HUES6 (cell line): ENCODE measurements at regions not wholly inside any gene's neighbourhood (a gene's known extent, or its start where the extent isn't known, plus 50 kb on each side); places are given as distances from the start of the nearest gene placed in this dataset.
A peak's percentile ranks its signal among the peaks of the same experiment; 100 is the strongest.

ENCODE experiments used
- H3K27ac ChIP-seq: 2 replicates; pipeline ENCODE4 v1.7.0; 2013; ENCODE audit warnings: low read depth, mild to moderate bottlenecking, low read length, inconsistent platforms
- H3K27me3 ChIP-seq: 2 replicates; pipeline ENCODE4 v1.6.1; 2013; ENCODE audit warnings: low read length; ENCODE audit not compliant: control insufficient read depth, insufficient read depth
- H3K36me3 ChIP-seq: 2 replicates; pipeline ENCODE4 v1.6.1; 2013; ENCODE audit warnings: low read length; ENCODE audit not compliant: control insufficient read depth, insufficient read depth
- H3K4me1 ChIP-seq: 2 replicates; pipeline ENCODE4 v1.6.1; 2013; ENCODE audit warnings: low read length; ENCODE audit not compliant: control insufficient read depth, insufficient read depth
- H3K4me3 ChIP-seq: 2 replicates; pipeline ENCODE4 v1.5.1; 2013; ENCODE audit warnings: low read depth, low read length
- H3K9ac ChIP-seq: one replicate; pipeline ENCODE4 v1.6.1; 2013; ENCODE audit warnings: mild to moderate bottlenecking, low read length
- H3K9me3 ChIP-seq: 2 replicates; pipeline ENCODE4 v1.6.1; 2013; ENCODE audit warnings: low read depth, low read length; ENCODE audit not compliant: control insufficient read depth, insufficient read depth

DNA sequence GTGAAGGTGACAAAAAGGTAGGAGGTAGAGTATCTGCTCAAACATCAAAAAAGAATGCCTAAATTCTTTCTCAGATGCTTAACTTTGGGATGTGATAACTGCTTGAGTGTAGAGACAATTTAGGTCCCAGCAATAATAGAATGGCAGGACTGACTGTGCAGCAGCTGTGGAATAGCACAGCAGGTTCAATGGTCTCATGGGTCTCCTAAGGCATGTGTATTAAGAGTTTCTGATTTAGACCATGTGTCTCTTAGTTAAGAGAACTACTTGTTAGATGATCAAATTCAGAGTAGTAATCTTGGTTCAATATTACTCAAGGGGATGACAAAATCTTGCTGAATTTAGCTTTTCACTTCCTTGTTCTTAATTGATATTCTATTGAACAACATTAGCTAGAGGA lies 72.0 kb downstream of the ALX1 start:
- Histone ChIP-seq H3K9ac (no peak overlapping the region), H3K27me3 (no peaks in the 10 kb centered on the region), H3K36me3 (no peaks in the 10 kb centered on the region), H3K9me3 (no peaks in the 10 kb centered on the region), H3K27ac (no peak overlapping the region), H3K4me1 (peaks cover 8% of the 10 kb centered on the region; the same call in 1 of the 2 replicates), H3K4me3 (no peak overlapping the region)

DNA sequence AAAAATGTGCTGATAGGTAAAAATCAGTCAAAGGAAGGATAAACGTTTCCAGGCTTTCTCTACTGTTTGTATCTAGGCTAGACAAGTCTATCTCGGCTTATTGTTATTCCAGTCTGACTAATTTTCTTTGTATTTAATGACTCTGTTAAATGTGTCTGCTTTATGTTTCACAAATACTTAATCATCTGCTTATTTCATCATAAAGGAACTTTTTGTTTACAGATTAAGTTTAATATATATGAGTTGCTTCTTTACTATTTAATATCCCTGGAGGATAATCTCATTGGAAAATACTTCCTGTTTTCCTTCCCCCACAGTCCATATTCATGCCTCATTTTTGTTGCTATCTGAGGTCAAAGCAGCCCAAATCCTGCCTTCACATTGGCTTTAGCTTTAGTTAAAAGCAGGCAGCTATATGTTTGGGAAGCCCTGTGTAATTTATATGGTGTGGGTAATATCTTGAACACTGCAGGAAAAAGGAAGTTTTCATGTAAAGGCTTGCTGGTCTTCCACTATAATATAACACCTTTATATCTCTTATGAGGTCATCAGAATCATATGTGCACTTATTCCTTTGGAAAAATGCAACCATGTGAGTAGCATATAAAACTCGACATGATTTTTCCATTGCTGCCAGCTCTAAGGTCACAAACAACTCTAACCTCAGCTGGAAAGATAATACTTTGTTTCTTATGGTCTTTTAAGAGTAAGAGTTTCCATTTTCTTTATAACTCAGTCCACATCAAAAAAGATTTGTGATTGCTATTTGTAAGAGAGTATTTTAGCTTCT lies 76.8 kb downstream of the ALX1 start:
- Histone ChIP-seq H3K27ac (peak overlapping the region; percentile 14; the same call in 1 of the 2 replicates), H3K4me3 (no peak overlapping the region), H3K9me3 (no peaks in the 10 kb centered on the region), H3K4me1 (peaks cover 9% of the 10 kb centered on the region; the same call in 1 of the 2 replicates), H3K27me3 (no peaks in the 10 kb centered on the region), H3K36me3 (no peaks in the 10 kb centered on the region), H3K9ac (no peak overlapping the region)

DNA sequence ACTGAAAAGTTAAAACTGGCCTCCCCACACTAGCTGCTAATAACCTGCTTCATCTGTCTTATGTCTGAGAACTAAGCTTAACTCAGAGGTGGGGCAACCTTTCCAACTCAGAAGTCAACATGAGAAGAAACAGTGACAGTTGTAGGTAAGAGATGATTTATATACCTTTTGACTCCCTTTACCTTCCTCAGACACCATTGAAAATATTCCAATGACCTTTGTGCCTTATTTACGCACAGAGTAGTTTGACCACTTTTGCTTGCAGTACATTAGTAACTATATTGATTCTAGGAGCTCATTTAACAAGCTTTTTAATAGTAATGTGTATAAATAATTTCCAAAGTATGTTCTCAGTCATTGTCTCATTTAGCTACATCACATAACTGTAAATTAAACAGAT lies 77.6 kb downstream of the ALX1 start:
- Histone ChIP-seq H3K27me3 (no peaks in the 10 kb centered on the region), H3K4me1 (peaks cover 9% of the 10 kb centered on the region; the same call in 1 of the 2 replicates), H3K4me3 (no peak overlapping the region), H3K27ac (no peak overlapping the region), H3K9me3 (no peaks in the 10 kb centered on the region), H3K9ac (no peak overlapping the region), H3K36me3 (no peaks in the 10 kb centered on the region)

DNA sequence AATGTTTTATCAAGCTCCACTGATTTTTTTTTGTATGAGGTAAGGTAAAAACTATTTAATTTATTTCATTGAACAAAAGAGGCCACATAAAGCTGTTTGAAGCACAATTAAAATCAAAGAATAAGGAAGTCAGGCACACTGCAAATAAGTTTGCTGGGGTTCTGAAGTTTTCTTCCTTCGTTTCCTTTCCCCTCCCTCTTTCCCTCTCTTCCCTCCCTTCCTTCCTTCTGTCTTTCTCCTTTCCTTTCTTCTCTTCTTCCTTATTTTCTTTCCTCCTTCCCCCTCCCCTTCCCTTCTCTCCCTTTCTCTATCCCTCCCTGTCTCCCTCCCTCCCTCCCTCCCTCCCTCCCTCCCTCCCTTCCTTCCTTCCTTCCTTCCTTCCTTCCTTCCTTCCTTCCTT lies 78.7 kb downstream of the ALX1 start:
- H3K9ac ChIP-seq = no peak overlapping the region
- no peak overlapping the region for H3K27ac ChIP-seq
- peaks cover 9% of the 10 kb centered on the region; the same call in 1 of the 2 replicates for H3K4me1 ChIP-seq
- H3K4me3 ChIP-seq = no peak overlapping the region
- H3K36me3 ChIP-seq = no peaks in the 10 kb centered on the region
- no peaks in the 10 kb centered on the region for H3K27me3 ChIP-seq
- no peaks in the 10 kb centered on the region for H3K9me3 ChIP-seq

DNA sequence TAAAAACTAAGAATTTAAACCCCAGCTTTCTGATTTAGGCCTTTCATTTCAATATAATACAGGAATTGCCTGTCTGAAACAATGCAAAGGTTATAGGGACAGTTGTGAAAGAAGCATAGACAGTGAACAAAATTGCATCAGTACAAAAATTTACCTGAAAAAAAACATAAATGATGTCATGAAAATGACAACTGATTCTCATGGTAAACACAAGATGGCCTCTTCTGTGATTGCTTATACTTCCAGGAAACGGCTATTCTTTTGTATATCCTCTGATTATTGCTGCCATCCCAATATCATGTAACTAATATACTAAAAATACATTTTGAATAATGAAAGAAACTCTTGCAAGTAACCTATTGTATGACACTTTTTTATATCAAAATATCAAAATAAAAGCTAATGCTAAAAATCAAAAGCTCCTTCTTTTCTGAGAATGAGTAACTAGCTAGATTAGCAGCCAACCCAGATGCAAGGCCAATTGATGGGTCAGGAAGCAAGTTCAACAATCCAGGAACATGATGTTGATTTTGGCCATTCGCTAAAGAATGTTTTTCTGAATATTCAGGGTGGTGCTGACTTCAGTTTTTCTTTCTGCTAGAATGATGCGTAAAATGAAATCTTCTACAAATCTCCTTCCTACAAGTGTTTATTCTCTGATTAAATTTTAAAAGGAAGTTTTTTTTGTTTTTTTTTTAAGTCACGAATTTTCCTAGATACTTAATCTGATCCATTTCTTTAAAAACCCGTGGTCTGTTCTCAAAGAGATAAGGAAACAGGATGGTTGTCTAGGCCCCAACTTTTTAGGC lies 83.6 kb downstream of the ALX1 start:
- H3K27ac ChIP-seq = no peak overlapping the region
- H3K4me1 ChIP-seq = no peaks in the 10 kb centered on the region
- no peaks in the 10 kb centered on the region for H3K36me3 ChIP-seq
- no peak overlapping the region for H3K4me3 ChIP-seq
- H3K9me3 ChIP-seq = no peaks in the 10 kb centered on the region
- no peak overlapping the region for H3K9ac ChIP-seq
- no peaks in the 10 kb centered on the region for H3K27me3 ChIP-seq

DNA sequence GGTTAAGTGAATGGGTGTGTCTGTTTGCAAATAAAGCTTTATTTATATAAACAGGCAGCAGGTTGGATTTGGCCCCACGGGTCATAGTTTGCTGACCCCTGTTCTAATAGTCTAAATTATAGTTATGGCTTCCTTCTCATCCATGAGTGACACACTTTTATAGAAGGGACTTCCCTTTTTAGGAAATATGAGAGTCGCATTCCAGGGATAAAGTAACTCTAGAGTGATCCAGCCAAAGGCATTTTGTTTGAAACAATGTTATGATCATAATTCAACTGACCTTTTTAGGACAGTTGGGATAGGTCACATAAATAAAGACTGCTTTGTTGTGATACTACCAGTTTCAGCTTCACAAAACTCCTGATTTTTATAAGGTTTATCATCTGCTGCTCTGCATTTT lies 87.9 kb downstream of the ALX1 start:
- Histone ChIP-seq H3K27me3 (no peaks in the 10 kb centered on the region), H3K27ac (no peak overlapping the region), H3K9ac (no peak overlapping the region), H3K36me3 (no peaks in the 10 kb centered on the region), H3K4me3 (no peak overlapping the region), H3K4me1 (no peaks in the 10 kb centered on the region), H3K9me3 (no peaks in the 10 kb centered on the region)

DNA sequence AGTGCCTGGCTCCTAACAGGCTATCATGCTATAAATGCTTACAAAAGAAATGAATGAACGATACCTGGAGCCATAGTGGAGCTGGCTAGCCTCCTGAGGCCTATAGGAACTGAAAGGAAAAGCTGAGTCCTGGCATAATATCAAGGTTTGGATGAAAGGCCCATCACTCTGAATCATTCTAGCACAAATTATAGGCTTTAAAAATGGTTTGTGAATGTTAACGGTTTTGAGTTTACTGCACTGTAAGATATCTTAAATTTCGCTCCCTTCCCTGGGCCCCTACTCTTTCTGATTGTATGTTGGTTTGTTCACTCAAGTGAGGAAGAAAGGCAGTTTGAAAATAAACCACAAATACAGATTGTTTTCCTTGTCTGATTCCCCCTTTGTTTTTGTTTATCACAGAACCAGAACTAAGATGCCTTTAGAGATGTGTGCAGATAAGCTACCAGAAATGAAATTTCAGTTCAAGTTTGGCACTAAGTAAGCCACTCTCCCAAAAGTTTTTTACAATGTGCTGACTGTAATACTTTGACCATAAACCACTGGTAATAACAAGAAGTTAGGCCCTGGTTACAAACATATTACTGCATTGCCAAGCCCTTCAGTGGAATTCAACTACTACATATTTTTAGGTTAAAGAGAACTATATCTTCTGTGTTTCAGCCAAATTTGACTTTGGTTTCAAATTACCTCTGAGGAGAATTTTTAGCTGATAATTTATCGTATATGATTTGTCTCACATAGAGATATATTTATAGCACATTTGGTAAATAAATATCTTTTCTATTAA lies 89.5 kb downstream of the ALX1 start:
- no peaks in the 10 kb centered on the region for H3K9me3 ChIP-seq
- no peak overlapping the region for H3K9ac ChIP-seq
- no peak overlapping the region for H3K4me3 ChIP-seq
- no peaks in the 10 kb centered on the region for H3K4me1 ChIP-seq
- H3K27ac ChIP-seq = no peak overlapping the region
- H3K36me3 ChIP-seq = no peaks in the 10 kb centered on the region
- no peaks in the 10 kb centered on the region for H3K27me3 ChIP-seq

DNA sequence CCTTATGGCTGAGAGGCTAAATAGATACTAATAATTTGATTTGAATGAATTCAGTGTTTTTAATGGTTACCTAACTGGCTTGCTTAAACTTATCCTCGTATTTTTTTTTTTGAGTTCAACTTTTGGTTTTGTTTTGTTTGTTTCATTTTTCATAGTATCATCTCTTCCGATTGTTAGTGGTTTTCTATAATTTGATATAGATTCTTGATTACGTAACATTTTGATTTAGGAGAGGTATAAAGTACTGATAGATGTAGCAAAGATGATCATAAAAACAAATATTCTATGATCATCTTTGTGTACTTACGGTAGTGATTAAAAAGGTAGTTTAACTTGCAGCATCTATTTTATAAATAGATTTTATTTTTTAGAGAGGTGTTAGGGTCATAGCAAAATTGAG lies 93.0 kb downstream of the ALX1 start:
- H3K4me3 ChIP-seq = no peak overlapping the region
- H3K27ac ChIP-seq = no peak overlapping the region
- no peaks in the 10 kb centered on the region for H3K9me3 ChIP-seq
- H3K4me1 ChIP-seq = no peaks in the 10 kb centered on the region
- no peaks in the 10 kb centered on the region for H3K36me3 ChIP-seq
- H3K9ac ChIP-seq = no peak overlapping the region
- no peaks in the 10 kb centered on the region for H3K27me3 ChIP-seq

DNA sequence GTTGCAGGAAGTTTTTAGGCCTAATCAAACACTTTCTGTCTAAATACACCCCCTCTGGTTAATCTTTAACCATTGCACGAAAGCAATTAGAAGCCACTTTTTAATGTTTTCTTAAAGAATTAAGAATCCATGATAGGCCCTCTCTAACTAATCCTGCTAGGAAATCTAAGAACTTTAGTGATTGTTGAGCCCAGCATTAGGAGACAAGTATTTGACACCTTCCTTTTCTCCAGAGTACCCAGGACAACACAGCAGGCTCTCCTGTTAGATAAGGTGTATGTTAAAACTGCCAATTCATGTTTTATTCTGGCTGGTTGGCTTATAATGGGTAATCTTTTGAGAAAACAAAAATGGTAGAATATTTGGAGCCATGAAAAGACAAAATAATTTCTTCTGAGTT lies 95.0 kb downstream of the ALX1 start:
- no peaks in the 10 kb centered on the region for H3K9me3 ChIP-seq
- H3K27me3 ChIP-seq = no peaks in the 10 kb centered on the region
- no peak overlapping the region for H3K4me3 ChIP-seq
- no peaks in the 10 kb centered on the region for H3K4me1 ChIP-seq
- no peak overlapping the region for H3K27ac ChIP-seq
- H3K36me3 ChIP-seq = no peaks in the 10 kb centered on the region
- no peak overlapping the region for H3K9ac ChIP-seq

DNA sequence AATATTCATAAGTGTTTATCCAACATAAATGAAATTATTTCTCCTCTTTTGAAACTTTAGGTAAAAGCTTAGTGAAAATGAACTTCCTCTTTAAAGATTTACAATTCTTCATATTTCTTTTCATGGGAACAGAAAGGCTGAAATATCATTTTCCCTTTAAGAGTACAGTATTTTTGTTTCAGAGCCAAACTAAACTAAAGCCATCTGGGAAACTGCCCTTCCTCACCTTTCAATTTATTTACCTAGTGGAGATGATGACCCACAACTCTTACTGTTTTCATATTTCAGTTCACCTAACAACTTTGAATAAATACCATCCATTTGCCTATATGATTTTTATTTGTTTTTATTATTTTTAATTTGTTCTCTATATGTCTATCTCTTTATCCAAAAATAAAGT lies 105.4 kb downstream of the ALX1 start:
- Histone ChIP-seq H3K27ac (no peak overlapping the region), H3K27me3 (no peaks in the 10 kb centered on the region), H3K36me3 (no peaks in the 10 kb centered on the region), H3K4me3 (no peak overlapping the region), H3K4me1 (no peaks in the 10 kb centered on the region), H3K9me3 (no peaks in the 10 kb centered on the region), H3K9ac (no peak overlapping the region)

DNA sequence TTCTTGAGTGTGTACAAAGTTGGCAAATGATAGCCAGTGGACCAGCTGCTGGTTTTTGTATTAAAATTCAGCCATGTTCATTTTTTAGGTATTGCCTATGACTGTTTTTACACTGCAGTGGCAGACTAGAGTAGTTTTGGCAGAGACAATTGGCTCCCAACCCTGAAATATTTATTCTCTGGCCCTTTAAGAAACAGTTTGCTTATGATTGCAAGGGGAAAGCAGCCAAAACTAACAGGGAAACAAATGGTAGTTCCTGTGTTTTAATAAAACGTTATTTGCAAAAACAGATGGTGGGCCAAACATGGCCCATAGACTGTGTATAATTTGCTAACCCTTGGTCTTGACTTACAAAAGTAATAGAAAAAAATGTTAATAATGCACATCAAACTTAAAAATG lies 110.2 kb downstream of the ALX1 start:
- Histone ChIP-seq H3K9ac (no peak overlapping the region), H3K4me3 (no peak overlapping the region), H3K36me3 (no peaks in the 10 kb centered on the region), H3K27me3 (no peaks in the 10 kb centered on the region), H3K4me1 (no peaks in the 10 kb centered on the region), H3K27ac (no peak overlapping the region), H3K9me3 (no peaks in the 10 kb centered on the region)
